Calu3 (cell line): ENCODE measurements at regions not wholly inside any gene's neighbourhood (a gene's known extent, or its start where the extent isn't known, plus 50 kb on each side); places are given as distances from the start of the nearest gene placed in this dataset.

Experiments
- BruUV-seq: library from RNA; stranded (reverse); fragments of 400-500 nt; replicated peaks from 2 replicates; lab custom pipeline; 2021; lab: Mats Ljungman, UMichigan
- CTCF ChIA-PET: fragments of 300-600 bp; sonication (Branson Sonifier 250); formaldehyde crosslinking; loops from one replicate; lab custom pipeline; 2022; ENCODE audit warnings: antibody characterized with exemption; lab: Charles Lee
- DNase-seq: peaks from one replicate; pipeline ENCODE4 v3.0.0; 2022
- H3K27ac Mint-ChIP-seq: one replicate; pipeline ENCODE4 v1.8.0; 2022; ENCODE audit warnings: mixed read lengths; ENCODE audit not compliant: unreplicated experiment
- H3K27me3 Mint-ChIP-seq: one replicate; pipeline ENCODE4 v1.8.0; 2022; ENCODE audit warnings: mixed read lengths; ENCODE audit not compliant: unreplicated experiment
- H3K36me3 Mint-ChIP-seq: one replicate; pipeline ENCODE4 v1.8.0; 2022; ENCODE audit warnings: mild to moderate bottlenecking, moderate library complexity, mixed read lengths; ENCODE audit not compliant: insufficient read depth, unreplicated experiment
- H3K4me1 Mint-ChIP-seq: one replicate; pipeline ENCODE4 v1.8.0; 2022; ENCODE audit warnings: mild to moderate bottlenecking, low read depth, mixed read lengths; ENCODE audit not compliant: unreplicated experiment
- H3K4me3 Mint-ChIP-seq: one replicate; pipeline ENCODE4 v1.8.0; 2022; ENCODE audit warnings: mild to moderate bottlenecking, low read depth, moderate library complexity, mixed read lengths; ENCODE audit not compliant: unreplicated experiment
- H3K9me3 Mint-ChIP-seq: one replicate; pipeline ENCODE4 v1.8.0; 2022; ENCODE audit warnings: low read depth, mixed read lengths; ENCODE audit not compliant: unreplicated experiment
- CTCF ChIP-seq: fragments of 200-600 bp; IDR thresholded peaks from one replicate; pipeline ENCODE4 v1.8.0; 2022; ENCODE audit warnings: antibody characterized with exemption; ENCODE audit not compliant: unreplicated experiment
- intact Hi-C: fragments of 100-400 bp; cut with micrococcal nuclease; formaldehyde crosslinking; loops from one replicate; pipeline ENCODE4 v1.10.0; 2022; ENCODE audit not compliant: unreplicated experiment

DNA sequence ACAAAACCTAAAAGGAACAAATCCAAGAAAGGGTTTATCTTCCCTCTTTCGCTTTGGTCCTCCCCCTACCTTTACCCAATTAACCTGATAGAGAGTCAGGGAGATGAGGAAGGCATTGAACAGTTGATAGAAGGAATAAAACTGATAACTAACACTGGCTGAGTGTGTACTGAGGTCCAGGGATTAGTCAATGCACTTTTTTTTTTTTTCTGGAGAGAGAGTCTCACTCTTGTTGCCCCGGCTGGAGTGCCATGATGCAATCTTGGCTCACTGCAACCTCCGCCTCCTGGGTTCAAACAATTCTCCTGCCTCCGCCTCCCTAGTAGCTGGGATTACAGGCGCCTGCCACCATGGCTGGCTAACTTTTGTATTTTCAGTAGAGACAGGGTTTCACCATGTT is 250.2 kb upstream of the CWC22 start:
- DNase-seq, result no peak
- intact Hi-C loops, result no loop called here
- H3K4me3 Mint-ChIP-seq, result no peak overlapping the region
- no peak overlapping the region for H3K27ac Mint-ChIP-seq
- H3K9me3 Mint-ChIP-seq, result no peaks in the 10 kb centered on the region
- no peaks in the 10 kb centered on the region for H3K27me3 Mint-ChIP-seq
- TF ChIP-seq CTCF, result no peak
- no peaks in the 10 kb centered on the region for H3K36me3 Mint-ChIP-seq
- CTCF ChIA-PET, result interaction anchor here (1.0 kb wide), 1 partner anchor 154 kb away, joined by 4 read pairs; no protein-coding TSS in a partner anchor
- BruUV-seq, result no TSS peak
- peaks cover 16% of the 10 kb centered on the region for H3K4me1 Mint-ChIP-seq

GRCh38 chr2:180255981-180256380 is 248.9 kb upstream of the CWC22 start:
- no TSS peak for BruUV-seq
- Mint-ChIP-seq H3K9me3 (no peaks in the 10 kb centered on the region), H3K4me3 (no peak overlapping the region), H3K36me3 (no peaks in the 10 kb centered on the region), H3K27ac (no peak overlapping the region), H3K4me1 (peaks cover 16% of the 10 kb centered on the region), H3K27me3 (no peaks in the 10 kb centered on the region)
- TF ChIP-seq CTCF, result no peak
- intact Hi-C loops, result no loop called here
- CTCF ChIA-PET, result no interaction called here
- DNase-seq, result no peak

GRCh38 chr2:180254872-180255271 is 247.8 kb upstream of the CWC22 start:
- DNase-seq, result no peak
- no peak for TF ChIP-seq CTCF
- Mint-ChIP-seq H3K36me3 (no peaks in the 10 kb centered on the region), H3K27ac (no peak overlapping the region), H3K4me3 (no peak overlapping the region), H3K9me3 (no peaks in the 10 kb centered on the region), H3K27me3 (no peaks in the 10 kb centered on the region), H3K4me1 (peaks cover 16% of the 10 kb centered on the region)
- intact Hi-C loops, result no loop called here
- BruUV-seq, result no TSS peak
- CTCF ChIA-PET, result no interaction called here

DNA sequence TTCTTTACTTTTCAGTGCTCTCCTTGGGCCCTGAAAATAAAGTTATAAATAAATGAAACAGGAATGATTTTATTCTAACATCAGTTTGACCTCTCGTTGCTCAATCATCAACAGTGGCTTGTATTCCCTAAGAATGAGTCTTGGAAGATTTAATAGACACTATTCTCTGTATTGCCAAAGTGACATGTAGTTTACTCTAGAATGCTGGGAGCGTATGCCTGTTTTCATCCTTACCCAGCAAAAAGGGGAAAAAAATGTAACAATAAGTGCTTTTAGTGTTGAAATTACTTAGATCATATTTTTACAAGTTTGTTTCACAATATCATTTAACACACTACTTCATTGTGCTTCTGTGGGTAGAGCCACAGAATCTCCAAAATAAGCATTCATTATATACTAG is 240.6 kb upstream of the CWC22 start:
- Mint-ChIP-seq H3K9me3 (peaks cover 3% of the 10 kb centered on the region), H3K4me1 (no peaks in the 10 kb centered on the region), H3K4me3 (no peak overlapping the region), H3K27ac (no peak overlapping the region), H3K27me3 (no peaks in the 10 kb centered on the region), H3K36me3 (no peaks in the 10 kb centered on the region)
- no TSS peak for BruUV-seq
- DNase-seq, result no peak
- intact Hi-C loops, result no loop called here
- TF ChIP-seq CTCF, result no peak
- CTCF ChIA-PET, result no interaction called here
